Activated CD4-positive, alpha-beta T cell treated with anti-CD3 and anti-CD28 coated beads for 36 hours (primary cell): ENCODE measurements at regions not wholly inside any gene's neighbourhood (a gene's known extent, or its start where the extent isn't known, plus 50 kb on each side); places are given as distances from the start of the nearest gene placed in this dataset.

Experiments used
- ATAC-seq: fragments of 200-7000 bp; cut with Tn5 transposase; one replicate; pipeline ENCODE4 v1.10.0; 2021; ENCODE audit warnings: mild to moderate bottlenecking, moderate library complexity
- CTCF ChIA-PET: fragments of 350-600 bp; sonication (Branson Sonifier 250); formaldehyde crosslinking; loops from one replicate; lab custom pipeline; 2021; ENCODE audit warnings: antibody characterized with exemption; lab: Charles Lee
- POLR2A ChIA-PET: fragments of 350-600 bp; sonication (Branson Sonifier 250); formaldehyde crosslinking; loops from one replicate; lab custom pipeline; 2021; ENCODE audit warnings: antibody characterized with exemption, inconsistent platforms; lab: Charles Lee
- DNase-seq: peaks from one replicate; pipeline ENCODE4 v3.0.0-alpha.2; 2020
- H3K27ac Mint-ChIP-seq: one replicate; pipeline ENCODE4 v1.8.0; 2021; ENCODE audit warnings: mixed read lengths
- H3K27me3 Mint-ChIP-seq: one replicate; pipeline ENCODE4 v1.8.0; 2021; ENCODE audit warnings: mixed read lengths
- H3K36me3 Mint-ChIP-seq: one replicate; pipeline ENCODE4 v1.8.0; 2021; ENCODE audit warnings: low read depth, mixed read lengths
- H3K4me1 Mint-ChIP-seq: one replicate; pipeline ENCODE4 v1.8.0; 2021; ENCODE audit warnings: mixed read lengths
- H3K4me3 Mint-ChIP-seq: one replicate; pipeline ENCODE4 v1.8.0; 2021; ENCODE audit warnings: mild to moderate bottlenecking, moderate library complexity, mixed read lengths
- H3K9me3 Mint-ChIP-seq: one replicate; pipeline ENCODE4 v1.8.0; 2021; ENCODE audit warnings: low read depth, mixed read lengths
- intact Hi-C, 2 experiments: fragments of 100-400 bp; cut with DNase I in 1 of 2; cut with micrococcal nuclease in 1 of 2; formaldehyde crosslinking; loops; one replicate each; pipeline versions ENCODE4 v1.14.2 to v1.15.1; 2022 to 2024; cut with DNase I, micrococcal nuclease

DNA sequence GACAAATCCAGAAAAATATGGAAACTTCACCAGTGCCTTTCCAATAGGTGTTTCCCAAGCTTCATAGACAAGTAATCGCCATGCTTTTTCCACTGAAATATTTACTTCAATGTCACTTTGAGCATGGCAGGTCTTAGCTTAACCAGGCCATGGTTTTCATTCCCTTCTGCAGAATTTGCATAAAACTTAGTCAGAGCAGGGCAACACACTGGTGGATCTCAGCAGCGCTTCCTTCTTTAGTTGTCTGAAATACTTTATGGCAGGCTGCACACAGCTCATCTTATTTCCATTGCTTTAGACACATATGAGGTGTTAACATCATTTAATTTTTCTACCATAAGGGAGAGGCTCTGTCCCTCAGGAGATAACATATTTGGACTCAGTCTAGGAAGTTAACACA is 102.9 kb upstream of the AHR start:
- intact Hi-C loops: no loop called here
- ATAC-seq: peak; percentile 66

DNA sequence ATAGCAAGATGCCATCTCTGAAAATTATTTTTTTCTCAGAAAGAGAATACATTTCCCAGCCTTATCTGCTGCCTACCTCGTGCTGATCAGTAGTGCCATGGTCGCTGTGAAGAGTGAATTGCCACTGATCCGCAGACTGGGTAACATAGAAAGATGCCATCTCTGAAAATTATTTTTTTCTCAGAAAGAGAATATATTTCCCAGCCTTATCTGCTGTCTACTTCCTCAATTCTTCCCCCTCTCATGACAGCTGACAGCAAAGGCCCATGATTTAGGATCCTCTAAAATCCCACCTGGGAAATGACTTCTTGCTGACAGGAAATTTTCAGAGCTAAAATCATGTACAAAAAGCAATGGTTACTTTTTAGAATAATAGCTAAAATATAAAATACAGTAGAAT is 92.5 kb upstream of the AHR start:
- H3K9me3 Mint-ChIP-seq: no peaks in the 10 kb centered on the region
- ChIA-PET POLR2A (no interaction called here), CTCF (no interaction called here)
- H3K4me3 Mint-ChIP-seq: no peak overlapping the region
- no peaks in the 10 kb centered on the region for H3K27me3 Mint-ChIP-seq
- DNase-seq (no peak), ATAC-seq (no peak)
- no peaks in the 10 kb centered on the region for H3K4me1 Mint-ChIP-seq
- intact Hi-C loops: no loop called here
- H3K36me3 Mint-ChIP-seq: no peaks in the 10 kb centered on the region
- no peak overlapping the region for H3K27ac Mint-ChIP-seq

More for the DNA sequence above, 102.9 kb upstream of the AHR start:
- Mint-ChIP-seq H3K27ac (no peak overlapping the region), H3K9me3 (no peaks in the 10 kb centered on the region), H3K4me1 (peaks cover 12% of the 10 kb centered on the region), H3K36me3 (no peaks in the 10 kb centered on the region), H3K27me3 (no peaks in the 10 kb centered on the region), H3K4me3 (no peak overlapping the region)
- ChIA-PET CTCF (interaction anchor here (1.0 kb wide), 1 partner anchor 166 kb away, joined by 3 read pairs; no protein-coding TSS in a partner anchor), POLR2A (no interaction called here)
- no peak for DNase-seq

DNA sequence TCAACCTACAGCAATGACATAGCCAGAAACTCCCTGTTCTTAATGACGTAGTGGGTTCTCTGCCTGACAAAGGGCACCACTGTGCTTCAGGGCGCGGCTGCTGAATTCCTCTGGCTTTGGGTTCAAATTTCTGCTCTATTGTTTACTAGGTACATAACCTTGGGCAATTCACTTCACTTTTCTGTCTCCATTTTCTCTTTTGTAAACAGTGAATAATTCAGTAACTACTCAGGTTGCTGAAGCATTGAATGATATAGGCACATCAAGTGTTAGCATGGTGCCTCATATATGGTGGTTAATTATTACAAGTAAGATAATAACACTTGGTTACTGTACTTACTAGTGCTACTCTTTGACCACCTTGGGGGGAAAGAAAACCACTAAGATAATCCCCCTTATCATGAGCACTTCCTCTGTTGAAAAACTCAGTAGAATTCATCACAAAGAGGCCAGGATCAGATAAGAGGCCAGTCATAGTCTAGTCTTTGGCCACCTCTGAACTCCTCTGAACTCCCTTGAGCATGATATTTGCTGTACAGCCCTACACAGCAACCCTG is 92.0 kb upstream of the AHR start:
- CTCF ChIA-PET: no interaction called here
- no peak for DNase-seq

DNA sequence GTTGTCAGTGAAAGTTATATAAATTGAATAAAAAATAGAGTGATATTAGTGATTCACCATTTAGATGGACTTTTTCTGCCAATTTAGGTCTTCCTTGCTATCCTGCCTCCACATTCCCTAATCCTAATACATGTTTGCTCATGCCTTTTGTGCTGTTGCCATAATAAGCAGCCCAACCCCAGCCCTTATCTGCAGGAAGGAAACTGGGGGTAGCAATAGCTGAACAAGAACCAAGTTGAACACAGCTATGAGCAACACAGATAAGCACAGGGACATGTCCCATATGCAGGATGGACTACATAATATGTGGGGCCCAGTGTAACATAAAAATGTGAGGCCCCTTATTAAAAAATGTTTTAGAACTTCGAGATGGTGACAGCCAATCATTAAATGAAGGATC is 91.2 kb upstream of the AHR start:
- Mint-ChIP-seq H3K4me3 (no peak overlapping the region), H3K27ac (no peak overlapping the region), H3K4me1 (no peaks in the 10 kb centered on the region), H3K36me3 (no peaks in the 10 kb centered on the region), H3K27me3 (no peaks in the 10 kb centered on the region), H3K9me3 (no peaks in the 10 kb centered on the region)
- ChIA-PET CTCF (no interaction called here), POLR2A (no interaction called here)
- intact Hi-C loops: no loop called here
- ATAC-seq (no peak), DNase-seq (no peak)

More for the DNA sequence above, 92.0 kb upstream of the AHR start:
- H3K36me3 Mint-ChIP-seq: no peaks in the 10 kb centered on the region
- no peaks in the 10 kb centered on the region for H3K9me3 Mint-ChIP-seq
- intact Hi-C loops: no loop called here
- POLR2A ChIA-PET: no interaction called here
- H3K4me1 Mint-ChIP-seq: no peaks in the 10 kb centered on the region
- ATAC-seq: no peak
- H3K27ac Mint-ChIP-seq: no peak overlapping the region
- no peak overlapping the region for H3K4me3 Mint-ChIP-seq
- H3K27me3 Mint-ChIP-seq: no peaks in the 10 kb centered on the region

DNA sequence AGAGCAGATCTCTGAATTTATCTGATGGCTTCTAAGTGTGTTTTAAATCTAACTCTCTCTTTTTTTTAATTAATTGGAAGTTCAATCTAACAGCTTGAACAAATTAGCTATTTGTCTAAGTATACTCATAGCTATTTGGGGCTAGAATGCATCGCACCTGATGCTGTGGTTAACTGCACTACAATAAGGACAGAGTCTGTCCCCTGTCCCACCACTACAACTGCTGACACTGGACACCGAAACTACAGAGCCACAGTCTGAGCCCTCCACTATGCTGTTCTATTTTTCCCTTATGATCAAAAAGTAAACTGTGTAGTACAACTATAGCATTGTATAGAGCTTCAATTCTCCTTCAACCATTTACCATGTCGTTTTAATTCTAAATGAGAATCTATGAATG is 89.4 kb upstream of the AHR start:
- intact Hi-C loops: no loop called here
- POLR2A ChIA-PET: no interaction called here

DNA sequence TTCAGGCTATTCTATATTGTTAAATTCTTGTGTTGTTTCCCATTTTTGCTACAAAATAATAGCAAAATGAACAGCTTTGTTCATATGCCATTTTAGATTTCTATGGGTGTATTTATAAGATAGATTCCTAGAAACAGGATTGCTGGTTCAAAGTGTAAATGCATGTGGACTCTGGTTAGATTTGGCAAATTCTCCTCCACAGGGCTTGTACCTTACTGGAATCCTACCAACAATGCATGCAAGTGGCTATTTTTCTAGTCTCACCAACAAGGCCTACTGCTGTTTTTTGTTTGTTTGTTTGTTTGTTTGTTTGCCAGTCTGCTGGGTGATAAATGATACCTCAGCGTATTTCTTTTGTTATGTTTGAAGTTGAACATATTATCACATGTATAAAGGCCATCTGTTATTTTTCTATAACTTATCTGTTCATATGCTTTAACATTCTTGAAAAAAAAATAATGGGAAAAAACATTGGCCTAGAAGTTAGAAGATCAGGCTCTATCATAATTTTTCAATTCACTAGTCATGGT is 87.1 kb upstream of the AHR start:
- intact Hi-C loops: no loop called here
- H3K4me3 Mint-ChIP-seq: no peak overlapping the region
- DNase-seq (no peak), ATAC-seq (no peak)
- H3K9me3 Mint-ChIP-seq: no peaks in the 10 kb centered on the region
- H3K36me3 Mint-ChIP-seq: no peaks in the 10 kb centered on the region
- POLR2A ChIA-PET: interaction anchor here (0.8 kb wide), 1 partner anchor 36 kb away, joined by 3 read pairs; no protein-coding TSS in a partner anchor
- H3K4me1 Mint-ChIP-seq: no peaks in the 10 kb centered on the region
- H3K27me3 Mint-ChIP-seq: no peaks in the 10 kb centered on the region
- H3K27ac Mint-ChIP-seq: no peak overlapping the region
- CTCF ChIA-PET: no interaction called here

More for the DNA sequence above, 89.4 kb upstream of the AHR start:
- Mint-ChIP-seq H3K27ac (no peak overlapping the region), H3K4me3 (no peak overlapping the region), H3K27me3 (no peaks in the 10 kb centered on the region), H3K36me3 (no peaks in the 10 kb centered on the region), H3K9me3 (no peaks in the 10 kb centered on the region), H3K4me1 (no peaks in the 10 kb centered on the region)
- no peak for DNase-seq
- CTCF ChIA-PET: interaction anchor here (2.0 kb wide), 1 partner anchor 11 kb away, joined by 5 read pairs; no protein-coding TSS in a partner anchor
- ATAC-seq: no peak

DNA sequence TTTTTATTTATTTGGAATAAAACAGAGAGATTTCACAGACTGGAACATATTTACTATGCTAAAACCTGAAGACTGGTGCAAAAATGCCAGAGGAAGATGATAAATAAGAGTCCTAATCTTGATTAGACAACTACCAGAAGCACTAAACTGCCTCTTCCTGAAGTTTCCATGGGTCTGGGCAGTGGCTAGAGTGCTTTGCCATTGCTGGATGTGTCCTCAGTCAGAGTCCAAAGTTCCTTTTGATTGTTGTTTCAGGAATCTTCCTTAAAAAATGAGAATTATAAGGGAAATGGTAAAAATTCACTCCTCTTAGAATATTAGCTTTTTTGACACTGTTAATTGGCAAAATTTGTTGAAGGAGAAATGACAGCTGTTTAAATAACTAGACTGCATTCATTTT is 86.3 kb upstream of the AHR start:
- POLR2A ChIA-PET: interaction anchor here (0.8 kb wide), 1 partner anchor 36 kb away, joined by 3 read pairs; no protein-coding TSS in a partner anchor
- no peak for ATAC-seq
- Mint-ChIP-seq H3K4me3 (no peak overlapping the region), H3K27ac (no peak overlapping the region), H3K4me1 (no peaks in the 10 kb centered on the region), H3K9me3 (no peaks in the 10 kb centered on the region), H3K36me3 (no peaks in the 10 kb centered on the region), H3K27me3 (no peaks in the 10 kb centered on the region)
- CTCF ChIA-PET: interaction anchor here (0.6 kb wide), 1 partner anchor 150 kb away, joined by 3 read pairs; no protein-coding TSS in a partner anchor
- no peak for DNase-seq
- intact Hi-C loops: no loop called here

DNA sequence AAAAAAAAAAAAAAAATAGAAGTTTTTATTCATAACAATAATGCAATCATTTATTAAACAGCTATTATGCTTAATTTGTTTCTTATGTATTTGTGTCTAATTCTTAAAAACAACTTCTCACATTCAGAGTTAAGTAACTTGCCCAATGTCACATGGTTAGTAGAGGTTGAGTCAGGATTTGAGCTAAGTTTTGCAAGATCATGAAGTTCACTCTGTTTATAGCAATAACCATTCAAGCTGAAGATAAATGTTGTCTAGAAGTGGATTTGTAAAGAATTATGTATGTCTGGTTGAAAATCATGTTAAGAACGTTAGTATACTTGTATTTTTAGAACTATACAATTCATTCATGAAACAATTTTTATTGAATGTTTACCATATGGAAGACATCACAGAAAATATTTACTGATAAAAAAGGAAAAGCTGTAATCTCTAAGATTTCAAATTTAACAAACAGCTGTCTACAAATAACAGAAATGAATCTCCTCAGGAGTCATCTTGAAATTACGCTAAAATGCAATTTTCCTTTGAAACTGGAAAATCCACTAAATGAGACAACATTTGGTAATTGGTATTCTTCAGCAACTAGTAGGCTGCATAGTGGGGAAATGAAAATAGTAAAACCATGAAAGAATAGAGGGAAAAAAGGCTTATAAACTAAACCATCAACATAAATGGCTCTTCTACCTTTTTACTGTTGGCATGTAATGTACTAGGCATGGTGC is 70.5 kb upstream of the AHR start:
- CTCF ChIA-PET: interaction anchor here (0.6 kb wide), 1 partner anchor 57 kb away, joined by 3 read pairs; no protein-coding TSS in a partner anchor
- H3K4me3 Mint-ChIP-seq: no peak overlapping the region
- ATAC-seq (no peak), DNase-seq (no peak)
- H3K9me3 Mint-ChIP-seq: peaks cover 2% of the 10 kb centered on the region
- peaks cover 8% of the 10 kb centered on the region for H3K4me1 Mint-ChIP-seq
- no peaks in the 10 kb centered on the region for H3K27me3 Mint-ChIP-seq
- no peaks in the 10 kb centered on the region for H3K36me3 Mint-ChIP-seq
- POLR2A ChIA-PET: no interaction called here
- intact Hi-C loops: no loop called here
- no peak overlapping the region for H3K27ac Mint-ChIP-seq

DNA sequence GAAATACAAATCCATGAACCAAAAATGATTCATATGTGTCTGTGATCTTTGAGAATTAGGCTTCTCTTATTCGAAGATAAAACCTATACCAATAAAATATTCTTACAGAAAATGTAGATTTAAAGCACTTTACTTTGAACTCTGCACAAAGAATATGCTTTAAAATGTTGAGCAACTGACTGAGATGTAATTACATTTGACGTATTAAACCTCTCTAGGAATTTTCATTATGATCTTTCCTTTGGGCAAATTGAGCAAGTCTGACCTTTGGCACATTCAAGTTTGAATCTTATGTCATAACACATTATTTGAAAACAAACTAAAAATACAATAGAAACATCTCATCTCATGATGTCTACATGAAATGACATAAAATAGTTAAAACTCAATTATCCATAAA is 69.2 kb upstream of the AHR start:
- CTCF ChIA-PET: interaction anchor here (0.8 kb wide), 1 partner anchor 72 kb away, joined by 3 read pairs; no protein-coding TSS in a partner anchor
- H3K4me1 Mint-ChIP-seq: peaks cover 19% of the 10 kb centered on the region

DNA sequence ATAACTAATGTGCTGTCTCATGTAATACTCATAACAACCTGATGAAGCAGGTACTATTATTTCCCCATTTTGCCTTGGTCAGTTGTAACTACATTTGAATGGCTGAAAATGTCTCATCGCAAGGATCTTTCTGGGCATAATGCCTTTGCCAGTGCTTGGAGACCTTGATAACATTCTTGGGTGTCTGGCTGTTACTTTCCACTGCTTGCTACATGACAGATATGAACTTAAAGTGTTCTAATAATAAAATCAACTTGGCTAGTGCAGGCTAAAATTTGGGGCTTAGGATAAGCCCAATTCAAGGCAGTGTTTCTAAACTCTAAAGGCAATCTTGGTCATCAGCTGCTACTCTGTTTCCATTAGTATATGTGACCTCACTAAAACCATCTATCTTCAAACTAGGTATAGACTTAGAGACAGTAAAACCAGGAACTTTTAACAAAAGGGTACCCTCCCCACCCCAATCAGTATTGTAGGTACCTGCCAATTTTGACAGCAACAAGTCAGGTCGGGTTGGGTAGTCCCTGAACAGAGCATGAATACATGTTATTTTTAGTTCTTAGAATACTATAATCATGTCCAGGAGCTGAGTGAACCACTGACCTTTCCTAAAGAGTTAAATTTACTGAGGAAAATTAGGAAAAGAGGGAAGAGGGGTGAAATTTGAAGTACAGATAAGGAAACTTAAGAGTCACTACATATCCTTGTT is 68.2 kb upstream of the AHR start:
- peaks cover 2% of the 10 kb centered on the region for H3K9me3 Mint-ChIP-seq
- DNase-seq (no peak), ATAC-seq (no peak)
- H3K36me3 Mint-ChIP-seq: peaks cover 2% of the 10 kb centered on the region
- ChIA-PET POLR2A (no interaction called here), CTCF (interaction anchor here (1.1 kb wide), 1 partner anchor 75 kb away, joined by 4 read pairs; no protein-coding TSS in a partner anchor)
- H3K4me1 Mint-ChIP-seq: peaks cover 25% of the 10 kb centered on the region
- H3K27ac Mint-ChIP-seq: no peak overlapping the region
- no peaks in the 10 kb centered on the region for H3K27me3 Mint-ChIP-seq
- intact Hi-C loops: loop anchor here in 1 of 2 experiments (5.0 kb wide), 1 partner anchor 712 kb away; the partner anchor contains the start of gene SNX13
- no peak overlapping the region for H3K4me3 Mint-ChIP-seq

More for the DNA sequence above, 69.2 kb upstream of the AHR start:
- ATAC-seq (no peak), DNase-seq (no peak)
- H3K27me3 Mint-ChIP-seq: no peaks in the 10 kb centered on the region
- no peaks in the 10 kb centered on the region for H3K36me3 Mint-ChIP-seq
- POLR2A ChIA-PET: no interaction called here
- intact Hi-C loops: no loop called here
- peaks cover 2% of the 10 kb centered on the region for H3K9me3 Mint-ChIP-seq
- no peak overlapping the region for H3K4me3 Mint-ChIP-seq
- H3K27ac Mint-ChIP-seq: no peak overlapping the region

DNA sequence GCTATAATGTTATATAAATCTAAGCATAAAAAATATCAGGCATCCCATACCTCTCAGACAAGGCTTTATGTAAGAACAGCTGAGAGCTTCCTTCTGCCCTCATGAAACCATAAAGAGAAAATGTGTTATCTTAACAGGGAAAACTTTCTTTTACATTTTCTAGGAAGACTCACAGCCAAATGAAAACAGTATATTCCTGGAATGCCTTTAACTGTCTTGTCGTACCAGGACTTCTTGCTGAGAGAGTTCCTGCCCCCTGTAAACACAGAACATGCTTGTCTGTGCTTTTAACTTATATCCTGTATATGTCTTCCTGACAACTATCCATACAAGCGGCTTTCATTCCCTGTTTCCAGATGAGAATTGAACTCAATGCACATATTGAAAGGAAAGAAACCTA is 64.8 kb upstream of the AHR start:
- ATAC-seq: no peak
- no peak for DNase-seq
- H3K9me3 Mint-ChIP-seq: peaks cover 8% of the 10 kb centered on the region
- H3K4me1 Mint-ChIP-seq: peaks cover 44% of the 10 kb centered on the region
- H3K4me3 Mint-ChIP-seq: peak overlapping the region; percentile 65
- POLR2A ChIA-PET: no interaction called here
- intact Hi-C loops: loop anchor here (1.0 to 5.0 kb wide), 11 partner anchors 28 to 709 kb away; partner anchors contain the start of genes AHR (in 2 of the 2) and SNX13 (in 1 of the 2)
- CTCF ChIA-PET: no interaction called here
- H3K27me3 Mint-ChIP-seq: no peaks in the 10 kb centered on the region
- H3K36me3 Mint-ChIP-seq: peaks cover 7% of the 10 kb centered on the region
- H3K27ac Mint-ChIP-seq: peak overlapping the region; percentile 94
